ENCODE measurements at regions not wholly inside any gene's neighbourhood (a gene's known extent, or its start where the extent isn't known, plus 50 kb on each side); places are given as distances from the start of the nearest gene placed in this dataset.
"Not testable (repeated sequence)": the region's sequence is repeated elsewhere in the genome, so short reads cannot be mapped to it uniquely, and the experiment has no call there.

DNA sequence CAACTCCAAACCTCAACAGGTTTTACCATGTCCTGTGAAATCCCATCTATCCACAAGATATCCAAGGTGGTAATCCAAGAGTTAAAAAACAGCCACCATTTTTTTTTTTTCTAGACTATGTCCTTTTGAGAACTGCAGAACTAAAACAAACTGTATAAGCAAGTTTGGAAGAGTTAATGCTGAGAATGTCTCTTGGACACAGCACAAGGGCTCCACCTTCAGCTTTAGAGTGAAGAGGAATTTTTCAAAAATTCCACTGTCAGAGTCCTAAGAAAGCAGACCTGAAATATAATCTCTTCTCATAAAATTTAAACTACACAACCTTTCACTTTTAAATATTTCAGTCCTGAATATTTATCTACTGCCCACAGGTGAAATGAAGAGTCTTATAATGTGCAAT, 167.8 kb upstream of the CCNG1 start:
- peak; percentile 28 for DNase-seq

DNA sequence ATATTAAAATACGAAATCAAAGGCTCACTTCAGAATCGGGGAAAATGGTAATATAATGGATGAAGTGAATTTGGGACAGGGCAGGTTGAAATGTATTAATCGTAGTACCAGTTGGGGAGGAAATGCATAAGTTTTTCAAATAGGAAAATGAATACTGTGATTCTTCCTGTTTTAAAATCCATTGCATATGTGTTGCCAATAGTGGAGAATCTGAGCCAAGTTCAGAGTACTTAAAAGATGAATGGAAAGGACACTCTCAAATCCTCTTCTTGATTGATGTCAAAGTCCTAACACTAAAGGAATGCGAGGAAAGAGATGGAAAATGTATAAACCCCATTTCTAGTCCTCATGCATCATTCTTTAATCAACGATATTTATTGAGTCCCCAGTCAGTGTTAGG, 160.9 kb upstream of the CCNG1 start:
- DNase-seq, result no peak

DNA sequence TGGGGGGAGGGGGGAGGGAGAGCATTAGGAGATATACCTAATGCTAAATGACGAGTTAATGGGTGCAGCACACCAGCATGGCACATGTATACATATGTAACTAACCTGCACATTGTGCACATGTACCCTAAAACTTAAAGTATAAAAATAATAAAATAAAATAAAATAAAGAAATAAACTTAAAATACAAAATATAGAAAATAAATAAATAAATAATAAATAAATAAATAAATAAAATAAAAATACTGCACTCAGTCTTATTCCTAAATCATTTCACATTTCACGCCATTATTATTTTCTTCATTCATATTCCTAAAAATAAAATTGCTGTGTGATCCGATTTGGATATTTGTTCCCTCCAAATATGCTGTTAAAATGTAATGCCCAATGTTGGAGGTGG, 156.5 kb upstream of the CCNG1 start:
- DNase-seq, result not testable (repeated sequence)

DNA sequence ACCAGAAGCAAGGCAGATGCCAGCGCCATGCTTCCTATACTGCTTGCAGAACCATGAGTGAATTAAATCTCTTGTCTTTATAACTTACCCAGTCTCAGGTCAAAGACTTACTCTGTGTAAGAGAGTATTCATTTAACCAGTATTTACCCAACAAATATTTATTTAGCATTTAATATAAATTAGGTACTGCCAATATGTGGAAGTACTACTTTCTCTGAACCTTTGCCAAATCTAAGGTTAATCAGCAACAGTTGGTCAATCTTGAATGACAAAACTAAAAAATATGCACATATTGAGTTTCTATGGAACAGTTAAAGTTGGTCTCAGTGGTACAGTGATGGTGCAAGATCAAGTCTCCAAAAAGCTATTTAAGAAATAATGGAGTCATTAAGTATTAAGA, 155.9 kb upstream of the CCNG1 start:
- no peak for DNase-seq

DNA sequence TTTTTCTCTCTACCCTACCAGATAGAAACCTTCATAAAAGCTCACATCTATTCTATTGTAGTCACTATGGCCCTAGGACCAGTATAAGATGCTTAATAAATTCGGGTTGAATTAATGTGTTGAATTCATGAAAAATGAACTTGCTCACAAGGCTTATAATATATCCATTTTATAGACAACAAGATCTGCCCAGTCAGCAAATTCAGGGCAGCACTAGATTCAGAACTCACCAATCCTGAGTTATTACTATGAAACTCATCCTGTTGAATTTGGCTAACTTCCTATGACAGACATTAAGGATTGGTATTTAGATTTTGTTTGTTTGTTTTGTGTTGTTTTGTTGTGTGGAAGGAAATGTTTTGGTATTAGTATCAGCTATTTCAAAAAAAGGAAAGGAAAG, 143.6 kb upstream of the CCNG1 start:
- DNase-seq, result no peak

DNA sequence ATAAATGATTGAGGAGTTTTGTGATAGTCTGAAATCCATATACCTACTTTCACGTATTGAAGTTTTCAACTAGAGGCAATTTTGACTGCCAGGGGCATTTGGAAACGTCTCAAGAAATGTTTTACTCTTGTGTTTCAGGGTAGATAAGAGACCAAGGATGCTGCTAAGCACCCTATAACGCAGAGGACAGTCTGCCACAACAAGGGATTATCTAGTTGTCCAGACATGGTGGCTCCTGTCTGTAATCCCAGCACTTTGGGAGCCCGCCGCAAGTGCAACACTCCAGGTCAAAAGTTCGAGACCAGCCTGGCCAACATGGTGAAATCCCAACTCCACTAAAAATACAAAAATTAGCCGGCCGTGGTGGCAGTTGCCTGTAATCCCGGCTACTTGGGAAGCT, 133.7 kb upstream of the CCNG1 start:
- no peak for DNase-seq

DNA sequence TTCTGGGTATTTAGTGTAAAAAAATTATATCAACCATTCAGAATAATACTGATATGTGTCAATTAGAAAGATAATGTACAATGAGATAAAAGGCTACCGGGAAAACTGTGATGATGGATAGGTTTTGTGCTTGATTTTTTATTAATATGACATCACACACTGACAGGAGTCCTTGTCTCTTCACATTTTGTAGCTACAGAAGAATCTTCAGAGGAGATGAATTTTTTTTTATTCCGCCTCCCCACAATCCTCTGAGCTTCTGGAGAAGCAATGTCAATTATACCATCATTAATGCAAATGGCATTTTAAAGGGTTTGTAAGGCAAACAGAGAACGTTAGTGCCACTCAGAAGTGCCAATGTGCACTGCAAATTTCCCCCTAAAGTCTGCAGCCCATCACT, 131.7 kb upstream of the CCNG1 start:
- DNase-seq, result no peak

DNA sequence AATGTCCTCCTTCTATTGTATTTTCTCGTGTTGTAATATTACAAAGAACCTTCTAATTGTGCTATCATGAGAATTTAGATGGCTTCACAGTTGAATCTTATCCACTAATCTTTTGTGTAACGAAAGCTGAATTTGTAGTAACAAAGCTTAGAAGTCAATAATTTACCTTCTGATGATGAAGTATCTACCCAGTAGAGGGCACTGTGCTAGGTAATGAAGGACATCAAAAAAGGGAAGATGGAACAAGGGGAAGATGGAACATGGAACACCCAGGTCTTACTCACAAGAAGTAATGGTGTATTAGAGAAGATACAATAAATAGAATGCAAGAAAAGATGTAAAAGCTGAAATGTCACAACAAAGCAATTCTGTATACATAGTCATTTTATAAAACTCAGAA, 131.0 kb upstream of the CCNG1 start:
- DNase-seq, result no peak

DNA sequence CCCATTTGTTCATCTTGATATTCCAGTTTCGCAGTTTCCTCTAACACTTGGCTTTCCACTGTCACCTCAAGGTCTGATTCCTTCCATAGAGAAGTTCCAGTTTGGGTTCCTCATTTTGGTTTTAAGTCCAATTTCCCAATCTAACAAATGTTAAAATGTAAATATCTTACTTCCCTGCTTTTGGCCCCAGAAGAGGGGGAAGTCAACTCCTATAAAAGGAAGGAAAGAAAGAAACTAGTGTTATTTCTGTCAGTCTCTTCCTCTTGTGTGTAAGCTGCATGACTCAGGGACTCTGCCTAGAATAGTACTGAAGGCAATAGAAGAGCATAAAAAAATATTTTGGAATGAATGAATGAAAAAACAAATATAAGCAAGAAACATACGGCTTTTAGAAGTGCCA, 127.5 kb upstream of the CCNG1 start:
- no peak for DNase-seq

DNA sequence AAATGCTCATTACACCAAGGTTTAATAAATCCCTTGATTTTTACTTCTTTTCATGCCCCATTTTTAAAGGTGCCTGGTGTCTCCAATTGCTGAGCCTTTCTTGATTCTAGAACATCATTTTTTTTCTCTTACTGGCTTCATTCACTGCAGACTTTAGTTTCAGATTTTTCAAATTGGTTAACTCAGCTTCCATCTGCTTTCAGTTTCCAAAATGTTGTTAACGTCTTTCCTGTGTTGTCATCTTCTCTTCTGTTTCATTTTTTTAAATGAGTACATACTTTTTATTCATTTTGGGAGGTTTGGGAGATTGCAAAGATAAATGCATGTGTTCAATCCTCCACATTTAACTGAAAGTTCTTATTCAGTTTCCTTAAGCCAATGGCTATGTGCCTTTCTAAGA, 126.4 kb upstream of the CCNG1 start:
- DNase-seq, result no peak

DNA sequence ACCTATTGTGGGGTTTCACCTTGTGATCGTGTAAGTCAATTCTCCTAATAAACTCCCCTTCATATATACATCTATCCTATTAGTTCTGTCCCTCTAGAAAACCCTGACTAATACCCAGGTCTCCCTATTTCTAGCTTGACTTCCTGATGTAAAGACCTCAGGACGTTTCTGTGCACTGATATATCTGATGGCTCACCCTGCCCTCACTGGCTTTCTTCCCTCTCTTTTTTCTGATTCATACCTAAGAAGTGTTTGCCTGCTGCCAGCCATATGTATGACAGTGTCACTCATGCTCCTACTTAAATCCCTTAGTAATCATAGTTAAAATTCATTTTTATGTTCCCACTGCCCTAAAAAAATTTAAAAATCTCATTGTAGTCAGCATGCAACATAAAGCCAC, 124.8 kb upstream of the CCNG1 start:
- no peak for DNase-seq

DNA sequence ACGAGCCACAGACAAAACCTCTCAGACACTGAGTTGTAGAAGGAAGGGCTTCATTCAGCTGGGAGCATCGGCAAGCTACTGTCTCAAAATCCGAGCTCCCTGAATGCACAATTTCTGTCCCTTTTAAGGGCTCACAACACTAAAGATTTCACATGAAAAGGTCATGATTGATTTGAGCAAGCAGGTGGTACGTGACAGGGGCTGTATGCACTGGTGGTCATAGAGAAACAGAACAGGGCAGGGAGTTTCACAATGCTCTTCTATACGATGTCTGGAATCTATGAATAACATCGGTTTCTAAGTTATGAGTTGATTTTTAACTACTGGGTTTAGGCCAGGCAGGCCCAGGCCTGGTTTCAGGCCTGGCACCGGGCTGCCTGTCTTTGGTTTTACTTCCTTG, 124.3 kb upstream of the CCNG1 start:
- not testable (repeated sequence) for DNase-seq

DNA sequence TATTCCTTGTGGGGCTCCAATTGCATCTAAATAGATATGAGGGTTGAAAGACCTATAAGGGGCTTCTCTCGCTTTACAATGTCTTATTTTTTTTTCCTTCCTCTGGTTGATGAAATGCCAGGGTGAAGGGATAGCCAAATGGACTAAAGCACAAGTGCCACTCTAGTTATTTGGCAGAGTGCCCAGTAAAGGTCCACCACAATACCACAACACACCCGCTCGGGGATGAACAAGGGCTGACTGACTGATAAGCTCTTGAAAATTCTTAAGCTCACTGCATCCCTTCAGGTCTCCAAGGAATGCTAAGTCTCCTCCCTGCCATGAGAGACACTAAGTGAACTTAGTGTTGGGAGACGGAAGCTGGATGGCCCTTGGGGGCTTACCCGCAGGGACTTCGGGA, 121.0 kb upstream of the CCNG1 start:
- DNase-seq, result not testable (repeated sequence)

DNA sequence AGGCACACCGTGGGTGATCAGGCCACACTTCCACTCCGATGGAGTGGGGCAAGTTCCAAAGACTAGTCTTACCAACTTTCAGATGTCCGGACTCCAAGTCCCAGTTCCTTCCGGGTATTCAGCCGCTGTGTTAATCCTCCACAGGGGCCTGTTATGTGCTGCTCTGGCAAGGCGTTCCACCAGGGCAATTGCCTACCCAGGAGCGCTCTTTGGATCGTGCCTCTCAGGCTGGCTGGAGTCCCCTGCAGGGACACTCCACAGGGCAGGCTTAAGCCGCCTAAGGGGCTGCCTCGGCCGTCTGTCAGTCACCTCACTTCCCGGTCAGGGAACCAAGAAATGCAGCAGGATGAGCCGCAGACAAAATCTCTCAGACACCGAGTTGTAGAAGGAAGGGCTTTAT, 118.7 kb upstream of the CCNG1 start:
- DNase-seq, result no peak

DNA sequence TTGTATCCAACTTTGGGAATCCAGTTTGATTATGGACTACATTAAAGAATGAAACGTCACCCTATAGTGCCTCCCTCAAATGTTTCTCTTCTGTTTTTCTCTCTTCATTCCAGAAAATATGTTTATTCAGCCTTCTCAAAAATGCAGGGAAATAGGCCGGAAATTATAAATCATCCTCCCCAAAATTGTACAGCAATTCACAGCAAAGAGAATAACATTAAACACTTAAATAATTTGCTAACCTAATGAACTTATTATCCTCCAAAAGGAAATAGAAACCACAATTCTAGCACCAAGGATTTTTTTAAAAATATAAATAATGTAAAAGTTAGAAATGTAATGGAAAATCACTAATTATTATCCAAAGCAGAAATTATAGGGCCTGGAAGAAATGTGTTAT, 115.9 kb upstream of the CCNG1 start:
- no peak for DNase-seq

DNA sequence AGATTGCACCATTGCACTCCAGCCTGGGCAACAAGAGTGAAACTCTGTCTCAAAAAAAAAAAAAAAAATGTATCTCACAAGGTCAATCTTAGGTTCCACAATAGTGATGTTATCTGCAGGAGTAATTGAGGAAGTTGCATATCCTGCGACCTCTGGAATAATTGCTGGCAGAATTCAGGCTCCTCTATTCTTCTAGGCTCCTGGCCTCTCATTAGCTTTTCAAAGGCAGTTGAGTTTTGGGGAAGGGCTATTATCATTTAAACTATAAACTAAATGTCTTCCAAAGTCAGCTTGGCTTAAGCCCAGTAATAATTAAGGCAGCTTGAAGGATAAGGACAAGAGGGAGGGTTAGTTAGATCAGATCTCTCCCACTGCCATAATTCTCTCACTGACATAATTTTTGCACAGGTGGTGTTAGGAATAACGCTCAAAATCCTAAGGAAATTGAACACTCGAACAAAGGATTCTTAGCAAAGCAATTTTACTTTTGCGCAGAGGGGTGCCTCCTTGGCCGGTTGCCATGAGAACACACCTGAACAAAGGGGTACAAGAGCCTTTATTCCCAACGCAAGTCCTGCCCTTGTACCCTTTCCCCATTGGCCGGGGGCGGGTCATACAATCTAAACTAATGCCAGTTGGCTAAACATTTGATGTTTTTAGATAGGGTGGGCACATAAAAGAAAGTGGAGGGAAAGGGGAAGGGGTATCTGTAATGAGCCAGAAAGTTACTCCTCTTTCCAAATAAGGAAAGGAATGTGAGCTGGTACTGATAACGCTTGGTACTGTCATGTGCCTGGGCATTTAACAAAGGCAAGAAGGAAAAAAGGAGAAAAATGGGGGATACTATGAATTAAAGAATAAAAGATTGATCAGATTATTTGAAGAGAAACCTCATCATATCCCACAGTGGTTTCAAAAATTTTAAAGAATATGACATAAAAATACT, 106.4 kb upstream of the CCNG1 start:
- DNase-seq, result no peak

DNA sequence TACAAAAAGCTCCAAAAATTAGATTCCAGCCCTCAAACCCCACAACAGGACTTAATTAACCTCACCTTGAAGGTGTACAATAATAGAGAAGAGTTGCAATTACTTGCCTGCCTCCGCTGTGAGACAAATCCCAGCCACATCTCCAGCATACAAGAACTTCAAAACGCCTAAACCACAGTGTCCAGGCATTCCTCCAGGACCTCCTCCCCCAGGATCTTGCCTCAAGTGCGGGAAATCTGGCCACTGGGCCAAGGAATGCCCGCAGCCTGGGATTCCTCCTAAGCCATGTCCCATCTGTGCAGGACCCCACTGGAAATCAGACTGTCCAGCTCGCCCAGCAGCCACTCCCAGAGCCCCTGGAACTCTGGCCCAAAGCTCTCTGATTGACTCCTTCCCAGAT, 101.3 kb upstream of the CCNG1 start:
- DNase-seq, result not testable (repeated sequence)

DNA sequence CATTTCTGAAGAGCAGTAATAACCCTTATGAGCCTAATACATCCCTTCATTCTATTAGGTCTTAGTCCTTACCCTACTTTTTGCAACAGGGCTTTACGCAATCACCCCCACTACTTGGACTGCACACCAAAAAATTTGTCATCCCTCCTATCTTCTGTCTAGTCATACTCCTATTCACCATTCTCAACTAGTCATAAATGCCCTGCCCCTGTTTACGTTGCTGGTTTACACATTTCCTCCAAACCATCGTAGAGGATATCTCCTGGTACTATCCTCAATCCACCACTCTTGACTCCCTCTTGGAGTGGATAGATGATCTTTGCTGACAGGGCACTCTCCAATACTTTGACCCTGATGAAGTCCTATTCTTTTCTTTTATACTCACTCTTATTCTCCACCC, 98.2 kb upstream of the CCNG1 start:
- DNase-seq, result no peak

DNA sequence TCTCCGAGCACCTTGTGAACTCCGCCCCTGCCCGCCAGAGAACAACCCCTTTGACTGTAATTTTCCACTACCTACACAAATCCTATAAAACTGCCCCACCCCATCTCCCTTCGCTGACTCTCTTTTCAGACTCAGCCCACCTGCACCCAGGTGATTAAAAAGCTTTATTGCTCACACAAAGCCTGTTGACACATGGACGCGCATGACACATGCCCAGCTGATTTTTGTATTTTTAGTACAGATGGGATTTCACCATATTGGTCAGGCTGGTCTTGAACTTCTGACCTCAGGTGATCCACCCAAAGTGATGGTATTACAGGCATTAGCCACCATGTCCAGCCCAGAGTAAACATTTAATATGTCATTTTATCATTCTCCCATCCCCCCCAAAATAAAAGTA, 97.0 kb upstream of the CCNG1 start:
- not testable (repeated sequence) for DNase-seq

DNA sequence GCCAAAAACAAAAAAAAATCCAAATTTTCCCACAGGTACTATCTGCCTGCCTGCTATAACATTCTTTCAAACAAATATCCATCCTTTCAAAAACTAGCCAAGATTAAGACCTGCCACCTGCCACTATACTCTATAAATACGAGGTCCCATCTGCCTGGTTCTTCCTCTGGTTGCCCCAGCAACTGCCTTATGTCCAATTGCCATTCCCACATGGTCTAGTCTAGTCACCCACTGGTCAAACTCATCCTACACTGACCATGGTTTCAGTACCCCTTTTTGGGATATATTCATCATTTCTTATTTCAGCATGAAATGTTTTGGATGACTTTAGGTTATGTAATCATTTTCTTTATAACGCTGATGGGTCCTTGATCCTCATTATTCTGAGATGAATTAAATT, 95.1 kb upstream of the CCNG1 start:
- no peak for DNase-seq

DNA sequence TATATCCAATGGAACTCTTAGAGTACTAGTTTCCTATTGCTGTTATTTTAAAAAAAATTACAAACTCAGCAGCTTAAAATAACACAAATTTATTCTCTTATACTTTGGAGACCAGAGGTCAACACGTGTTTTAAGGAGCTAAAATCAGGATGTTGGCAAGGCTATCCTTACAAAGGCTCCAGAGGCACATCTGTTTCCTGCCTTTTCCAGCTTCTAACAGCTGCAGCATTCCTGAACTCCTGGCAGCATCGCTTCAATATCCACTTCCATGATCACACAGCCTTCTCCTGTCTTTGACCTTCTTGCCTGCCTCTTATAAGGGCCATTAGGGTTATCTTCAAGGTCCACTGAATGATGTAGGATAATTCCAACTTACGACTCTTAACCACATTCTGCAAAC, 92.2 kb upstream of the CCNG1 start:
- no peak for DNase-seq

DNA sequence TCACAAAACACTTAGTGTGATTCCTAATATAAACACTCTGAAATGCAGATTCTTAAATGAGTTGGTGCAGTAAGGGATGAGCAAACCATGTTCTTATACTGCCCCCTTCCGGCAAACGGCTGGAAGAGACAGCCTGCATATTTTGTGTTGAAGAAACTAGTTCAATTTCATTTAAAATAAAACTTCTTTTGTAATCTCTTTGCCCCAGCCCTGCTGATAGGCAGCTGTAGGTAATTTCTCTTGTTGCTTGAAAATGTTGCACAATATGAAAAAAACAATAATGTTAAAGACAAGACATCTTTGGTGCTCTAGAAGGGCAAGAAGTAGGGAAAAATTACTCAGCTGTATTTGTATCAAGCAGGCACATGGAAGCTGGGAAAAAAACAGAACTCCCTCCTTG, 89.7 kb upstream of the CCNG1 start:
- peak; percentile 48 for DNase-seq

DNA sequence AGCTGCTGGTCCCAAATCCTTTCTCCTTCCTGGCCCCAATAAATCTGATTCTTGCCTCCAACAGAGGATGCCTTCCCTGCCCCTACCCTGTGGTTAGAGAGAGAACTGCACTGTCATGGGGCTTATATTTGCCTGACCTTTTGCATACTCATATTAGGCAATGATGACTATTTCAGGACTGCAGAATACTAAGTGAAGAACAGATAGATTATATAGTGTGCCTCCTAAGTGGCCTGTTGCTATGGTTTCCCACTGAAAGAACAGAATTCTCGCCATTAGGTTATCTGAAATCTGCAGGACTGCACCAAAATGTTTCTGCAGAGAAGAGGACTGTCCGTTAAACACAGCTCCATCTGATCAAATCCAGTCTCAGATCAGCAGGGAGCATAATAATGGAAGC, 87.3 kb upstream of the CCNG1 start:
- no peak for DNase-seq

DNA sequence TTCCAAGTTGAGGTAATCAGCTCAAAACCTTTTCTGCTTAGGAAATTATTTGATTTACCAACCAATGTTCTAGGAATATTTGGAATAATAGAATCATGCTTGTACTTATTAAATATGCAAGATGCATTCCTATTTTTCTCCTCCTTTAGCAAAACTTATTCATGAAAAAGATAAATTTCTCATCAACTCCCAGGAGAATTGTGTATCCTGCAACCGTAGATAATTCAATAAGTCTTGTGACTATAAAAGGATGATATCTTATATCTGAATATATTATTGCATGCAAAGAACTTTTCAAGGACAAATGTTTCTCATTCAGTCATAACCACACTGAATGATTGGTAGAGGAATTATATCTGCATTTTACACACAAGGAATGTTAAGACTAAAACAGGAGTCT, 84.9 kb upstream of the CCNG1 start:
- no peak for DNase-seq

Data from renal pelvis (tissue), 1 donor.